Left ventricle myocardium inferior (tissue), 1 donor: ENCODE measurements at regions not wholly inside any gene's neighbourhood (a gene's known extent, or its start where the extent isn't known, plus 50 kb on each side); places are given as distances from the start of the nearest gene placed in this dataset.

ENCODE experiments used
- DNase-seq: peaks from one replicate; pipeline ENCODE4 v3.0.0-alpha.2; 2020
- H3K27ac ChIP-seq: fragments of 200-600 bp; replicated peaks from 2 replicates; pipeline ENCODE4 v1.8.0; 2021
- H3K27me3 ChIP-seq: fragments of 200-600 bp; 2 replicates; pipeline ENCODE4 v1.8.0; 2021; ENCODE audit warnings: low read depth
- H3K36me3 ChIP-seq: fragments of 200-600 bp; 2 replicates; pipeline ENCODE4 v1.8.0; 2021
- H3K4me1 ChIP-seq: fragments of 200-600 bp; 2 replicates; pipeline ENCODE4 v1.8.0; 2021
- H3K4me3 ChIP-seq: fragments of 200-600 bp; 2 replicates; pipeline ENCODE4 v1.8.0; 2021; ENCODE audit warnings: mild to moderate bottlenecking, moderate library complexity
- H3K9me3 ChIP-seq: fragments of 200-600 bp; replicated peaks from 2 replicates; pipeline ENCODE4 v1.8.0; 2021
- CTCF ChIP-seq: fragments of 200-600 bp; IDR thresholded peaks from 2 replicates; pipeline ENCODE4 v1.8.0; 2021; ENCODE audit warnings: antibody characterized with exemption, mild to moderate bottlenecking, borderline replicate concordance
- intact Hi-C: fragments of 100-400 bp; cut with micrococcal nuclease; formaldehyde crosslinking; loops from one replicate; pipeline ENCODE4 v1.11.0; 2022
- donor health status: DM: no; HTN: yes; CAD: no; lungs with severe emphysema.

- Histone ChIP-seq H3K36me3 (no peaks in the 10 kb centered on the region), H3K9me3 (peaks cover 10% of the 10 kb centered on the region), H3K4me1 (no peaks in the 10 kb centered on the region), H3K27ac (no peak overlapping the region), H3K4me3 (no peak overlapping the region), H3K27me3 (no peaks in the 10 kb centered on the region)
- intact Hi-C loops: no loop called here
- no peak for DNase-seq
- TF ChIP-seq CTCF: no peak
Measured at GRCh38 chr5:8912106-8912505, 633.8 kb downstream of the SEMA5A start.

- no peak overlapping the region for H3K27ac ChIP-seq
Measured at GRCh38 chr5:8913522-8913921, 632.4 kb downstream of the SEMA5A start.

GRCh38 chr5:8919096-8919495 lies 626.8 kb downstream of the SEMA5A start:
- no peaks in the 10 kb centered on the region for H3K27me3 ChIP-seq
- no peak overlapping the region for H3K4me3 ChIP-seq
- peaks cover 29% of the 10 kb centered on the region for H3K9me3 ChIP-seq
- no peak for TF ChIP-seq CTCF
- no peaks in the 10 kb centered on the region for H3K4me1 ChIP-seq
- H3K36me3 ChIP-seq: no peaks in the 10 kb centered on the region
- no peak for DNase-seq
- no peak overlapping the region for H3K27ac ChIP-seq
- intact Hi-C loops: no loop called here

More at GRCh38 chr5:8913522-8913921, 632.4 kb downstream of the SEMA5A start:
- intact Hi-C loops: no loop called here
- H3K36me3 ChIP-seq: no peaks in the 10 kb centered on the region
- no peak for DNase-seq
- TF ChIP-seq CTCF: no peak
- no peak overlapping the region for H3K4me3 ChIP-seq
- peaks cover 5% of the 10 kb centered on the region for H3K9me3 ChIP-seq
- H3K4me1 ChIP-seq: no peaks in the 10 kb centered on the region
- H3K27me3 ChIP-seq: no peaks in the 10 kb centered on the region

GRCh38 chr5:8923526-8923925 lies 622.3 kb downstream of the SEMA5A start:
- no peak overlapping the region for H3K4me3 ChIP-seq
- no peak for TF ChIP-seq CTCF
- DNase-seq: no peak
- no peaks in the 10 kb centered on the region for H3K36me3 ChIP-seq
- no peak overlapping the region for H3K27ac ChIP-seq
- H3K9me3 ChIP-seq: peaks cover 29% of the 10 kb centered on the region
- intact Hi-C loops: no loop called here
- no peaks in the 10 kb centered on the region for H3K4me1 ChIP-seq
- no peaks in the 10 kb centered on the region for H3K27me3 ChIP-seq

GRCh38 chr5:8924054-8924793 lies 621.7 kb downstream of the SEMA5A start:
- intact Hi-C loops: no loop called here
- no peak for TF ChIP-seq CTCF

More at GRCh38 chr5:8924054-8924793, 621.7 kb downstream of the SEMA5A start:
- H3K27me3 ChIP-seq: no peaks in the 10 kb centered on the region
- H3K4me1 ChIP-seq: no peaks in the 10 kb centered on the region
- no peak for DNase-seq
- no peak overlapping the region for H3K27ac ChIP-seq
- H3K4me3 ChIP-seq: no peak overlapping the region
- no peaks in the 10 kb centered on the region for H3K36me3 ChIP-seq
- peaks cover 29% of the 10 kb centered on the region for H3K9me3 ChIP-seq
